ENCODE measurements at regions not wholly inside any gene's neighbourhood (a gene's known extent, or its start where the extent isn't known, plus 50 kb on each side); places are given as distances from the start of the nearest gene placed in this dataset.

DNA sequence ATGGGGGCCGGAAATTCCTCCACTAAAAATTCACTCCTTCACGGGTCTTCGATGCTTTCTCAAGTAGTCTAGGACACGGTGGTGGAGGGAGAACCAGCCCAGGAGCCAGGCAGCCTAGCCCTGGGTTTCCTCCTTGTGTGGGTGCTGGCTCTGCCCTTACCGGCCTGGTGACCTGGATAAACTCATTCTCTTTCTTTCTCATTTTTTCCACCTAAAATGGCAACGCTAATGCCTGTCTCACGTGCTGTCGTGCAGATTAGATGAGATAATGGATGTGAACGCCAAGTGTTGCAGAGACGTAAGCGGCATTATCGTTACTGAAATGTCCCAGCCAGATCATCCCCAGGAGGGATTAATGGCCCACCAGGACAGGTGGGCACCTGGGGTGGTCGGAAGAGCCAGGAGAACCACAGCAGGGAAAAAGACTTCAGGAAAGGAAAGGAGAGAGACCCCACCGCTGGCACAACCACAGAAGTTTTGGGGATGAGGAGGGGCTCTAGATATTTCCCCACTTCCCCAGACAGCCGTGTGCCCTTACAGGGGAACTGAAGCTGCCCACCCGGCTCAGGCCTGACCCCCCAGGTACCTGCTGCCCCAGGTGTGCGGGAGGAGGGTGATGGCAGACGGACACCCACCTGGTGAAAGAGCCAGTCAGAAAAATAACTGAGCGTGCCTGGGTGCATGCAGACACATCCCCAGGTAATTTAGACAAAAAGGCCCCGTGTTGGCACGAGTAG, 100.8 kb upstream of the ASAP2 start:
- no peak for TF ChIP-seq POLR2A (IDR thresholded peaks at IDR 0.05; ENCODE audit: low read length)
- TF ChIP-seq GATA1 (IDR thresholded peaks at IDR 0.05; ENCODE audit: low read depth, low read length) = no peak
- peak in 1 of 2 experiments; percentile 32 for DNase-seq

DNA sequence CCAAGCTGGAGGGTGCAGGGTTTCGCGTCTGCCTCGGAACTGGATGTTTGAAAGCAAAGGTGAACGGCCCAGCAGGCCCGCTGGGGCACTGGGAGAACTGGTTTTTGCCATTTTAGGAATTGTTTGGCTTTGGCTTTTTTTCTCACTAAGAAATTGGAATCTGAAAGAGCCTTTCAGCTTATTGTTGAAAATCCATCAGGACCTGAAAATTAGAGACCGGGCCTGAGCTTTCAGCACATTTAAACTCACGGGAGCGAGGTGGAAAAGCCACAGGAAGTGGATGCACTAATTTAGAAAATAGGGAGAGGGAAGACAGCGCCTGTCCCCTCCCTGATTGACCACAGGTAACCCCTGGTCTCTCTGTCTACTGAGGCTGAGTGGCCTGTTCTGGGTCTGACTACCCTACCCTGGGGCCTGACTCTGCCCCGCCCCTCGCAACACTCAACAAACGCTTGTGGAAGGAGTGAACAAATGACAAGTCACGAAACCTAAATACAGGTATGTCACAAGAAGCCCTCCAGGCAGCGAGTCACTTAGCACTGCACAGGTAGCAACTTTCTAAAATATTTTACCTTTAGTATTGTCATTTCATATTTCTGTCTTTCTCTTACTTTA, 100.3 kb upstream of the MBOAT2 start:
- DNase-seq = no peak
- no peak for TF ChIP-seq POLR2A (IDR thresholded peaks at IDR 0.05; ENCODE audit: low read length)
- no peak for TF ChIP-seq GATA1 (IDR thresholded peaks at IDR 0.05; ENCODE audit: low read depth, low read length)

DNA sequence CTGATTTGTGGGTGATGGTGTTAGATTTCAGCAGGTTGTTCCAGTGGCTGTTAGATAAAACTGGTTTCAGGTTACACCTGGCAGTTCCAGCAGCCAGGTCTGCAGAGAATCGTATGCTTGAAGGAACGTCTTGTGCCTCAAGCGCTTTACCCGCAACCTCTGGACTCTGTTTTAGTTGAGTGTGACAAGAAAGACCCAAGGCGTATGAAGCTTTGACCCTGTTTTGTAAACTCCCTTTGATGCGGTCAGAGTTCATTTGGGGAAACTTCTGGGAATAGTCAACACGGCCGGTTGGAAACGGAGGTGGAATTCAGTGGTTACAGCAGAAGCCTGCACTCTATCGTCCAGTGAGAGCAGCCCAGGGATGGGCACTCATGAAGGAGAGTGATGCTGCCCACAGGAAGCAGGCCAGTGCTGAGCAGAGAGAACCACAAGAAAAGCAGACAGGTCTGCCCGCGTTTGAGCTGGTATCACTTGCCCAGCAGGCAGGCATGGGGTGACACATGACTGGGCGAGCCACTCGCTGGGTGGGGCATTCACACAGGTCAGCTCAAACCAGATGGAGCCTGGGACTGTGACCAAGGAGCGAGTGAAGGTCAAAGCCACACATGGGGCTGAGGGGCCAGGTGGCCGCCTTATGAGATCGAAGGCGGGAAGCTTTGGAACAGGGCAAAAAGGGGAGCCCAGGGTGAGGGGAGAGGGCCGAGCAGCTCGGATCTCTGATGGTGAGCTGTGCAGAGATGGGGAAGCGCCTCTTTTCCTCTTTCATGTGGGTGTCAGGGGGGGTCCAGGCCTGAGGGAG, 99.6 kb upstream of the MBOAT2 start:
- no peak for TF ChIP-seq GATA1 (IDR thresholded peaks at IDR 0.05; ENCODE audit: low read depth, low read length)
- TF ChIP-seq POLR2A (IDR thresholded peaks at IDR 0.05; ENCODE audit: low read length) = no peak
- DNase-seq = no peak

DNA sequence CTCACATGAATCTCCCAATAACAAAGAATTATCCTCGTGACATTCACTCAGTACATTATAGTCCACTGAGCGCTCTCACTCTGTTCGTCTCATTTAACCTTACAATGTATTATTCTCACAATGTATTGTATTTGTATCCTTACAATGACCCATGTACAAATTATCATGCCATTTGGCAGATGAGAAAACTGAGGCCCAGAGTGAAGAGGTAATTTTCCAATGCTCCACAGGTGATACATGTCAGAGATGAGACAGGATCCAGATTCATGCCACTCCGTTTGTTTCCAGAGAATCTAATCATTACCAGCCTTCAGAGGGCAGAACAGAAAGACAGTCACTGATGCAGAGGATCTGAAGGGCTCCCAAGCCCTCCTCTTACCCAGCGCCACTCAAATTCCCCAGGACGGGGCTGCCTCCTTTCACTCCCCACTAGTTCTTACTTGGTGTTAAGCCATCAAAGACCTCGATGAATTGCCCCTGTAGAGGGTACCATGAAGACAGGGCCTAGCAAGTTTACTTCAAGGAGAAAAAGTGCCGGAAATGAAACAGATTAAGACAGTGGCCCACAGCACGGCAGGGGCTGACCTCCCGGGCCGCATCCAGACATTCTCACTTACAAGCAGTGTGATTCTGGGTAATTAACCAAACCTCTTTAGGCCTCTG, 98.4 kb upstream of the MBOAT2 start:
- DNase-seq = no peak
- TF ChIP-seq GATA1 (IDR thresholded peaks at IDR 0.05; ENCODE audit: low read depth, low read length) = no peak
- no peak for TF ChIP-seq POLR2A (IDR thresholded peaks at IDR 0.05; ENCODE audit: low read length)

DNA sequence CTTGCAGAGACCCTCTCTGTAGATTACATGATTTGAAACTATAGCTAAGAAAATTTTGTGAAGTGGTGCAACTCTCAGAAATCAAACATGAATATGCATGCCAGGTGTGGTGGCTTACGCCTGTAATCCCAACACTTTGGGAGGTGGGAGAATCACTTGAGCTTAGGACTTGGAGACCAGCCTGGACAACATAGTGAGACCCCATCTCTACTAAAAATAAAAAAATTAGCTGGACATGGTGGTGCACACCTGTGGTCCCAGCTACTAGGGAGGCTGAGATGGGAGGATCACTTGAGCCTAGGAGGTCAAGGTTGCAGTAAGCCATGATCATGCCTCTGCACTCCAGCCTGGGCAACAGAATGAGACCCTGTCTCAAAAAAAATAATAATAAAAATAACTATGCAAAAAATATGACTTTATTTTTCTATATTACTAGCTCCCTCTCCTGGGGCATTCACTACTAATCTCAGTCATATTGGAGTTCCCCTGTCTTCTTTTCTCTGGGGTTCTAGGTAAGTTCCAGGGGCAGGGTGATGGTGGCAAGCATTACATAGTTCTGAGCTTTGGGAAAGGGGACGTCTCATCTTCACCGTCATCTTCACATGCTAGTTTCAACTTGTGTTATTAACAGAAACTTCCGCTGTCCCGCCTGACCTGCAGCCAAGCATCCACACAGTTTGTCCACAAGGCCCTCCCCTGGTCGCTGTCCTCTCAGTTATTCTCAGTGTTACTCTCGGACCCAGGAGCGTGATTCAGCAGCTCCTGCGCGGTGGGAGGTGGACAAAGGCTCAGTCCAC, 96.8 kb upstream of the MBOAT2 start:
- TF ChIP-seq POLR2A (IDR thresholded peaks at IDR 0.05; ENCODE audit: low read length) (no peak), GATA1 (IDR thresholded peaks at IDR 0.05; ENCODE audit: low read depth, low read length) (no peak)

DNA sequence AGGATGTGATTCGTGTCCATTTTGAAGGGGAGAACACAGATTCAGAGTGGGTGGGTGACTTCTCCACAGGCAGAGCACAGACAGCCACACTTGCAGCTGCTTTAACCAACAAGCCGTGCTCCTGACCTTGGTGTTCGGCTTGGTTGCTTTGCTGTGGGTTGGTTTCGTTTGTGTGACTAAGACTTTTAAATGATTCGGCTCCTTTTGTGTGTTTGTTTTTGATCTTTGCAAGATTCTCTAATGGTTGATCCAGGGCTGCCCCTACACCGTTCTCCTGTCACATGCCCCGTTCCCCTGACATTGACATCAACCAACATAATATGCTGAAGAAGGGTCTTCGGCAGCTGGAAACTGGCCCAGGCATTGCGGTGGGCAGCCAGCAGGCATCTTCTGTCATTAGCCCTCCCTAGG, 95.9 kb upstream of the MBOAT2 start:
- no peak for DNase-seq
- TF ChIP-seq GATA1 (IDR thresholded peaks at IDR 0.05; ENCODE audit: low read depth, low read length) (no peak), POLR2A (IDR thresholded peaks at IDR 0.05; ENCODE audit: low read length) (no peak)

More for the DNA sequence above, 96.8 kb upstream of the MBOAT2 start:
- no peak for DNase-seq

DNA sequence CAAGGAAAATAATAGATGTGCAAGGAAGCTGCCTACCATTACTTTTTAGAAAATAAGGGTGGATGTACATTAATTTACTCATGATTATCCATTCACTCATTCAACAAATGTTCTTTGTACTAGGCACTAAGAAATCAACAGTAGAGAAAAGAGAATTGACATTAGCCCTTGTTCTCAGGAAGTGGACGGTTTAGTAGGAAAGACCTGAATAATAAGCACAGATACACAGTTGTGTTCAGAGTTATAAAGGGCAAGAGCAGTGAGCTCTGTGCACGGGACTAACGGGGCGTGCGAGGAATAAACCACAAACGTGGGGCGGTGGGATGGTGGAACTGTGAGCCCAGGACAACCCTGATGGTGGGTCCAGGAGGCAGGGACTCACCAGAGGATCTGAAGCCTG, 94.4 kb upstream of the MBOAT2 start:
- DNase-seq = no peak
- TF ChIP-seq POLR2A (IDR thresholded peaks at IDR 0.05; ENCODE audit: low read length) = no peak

DNA sequence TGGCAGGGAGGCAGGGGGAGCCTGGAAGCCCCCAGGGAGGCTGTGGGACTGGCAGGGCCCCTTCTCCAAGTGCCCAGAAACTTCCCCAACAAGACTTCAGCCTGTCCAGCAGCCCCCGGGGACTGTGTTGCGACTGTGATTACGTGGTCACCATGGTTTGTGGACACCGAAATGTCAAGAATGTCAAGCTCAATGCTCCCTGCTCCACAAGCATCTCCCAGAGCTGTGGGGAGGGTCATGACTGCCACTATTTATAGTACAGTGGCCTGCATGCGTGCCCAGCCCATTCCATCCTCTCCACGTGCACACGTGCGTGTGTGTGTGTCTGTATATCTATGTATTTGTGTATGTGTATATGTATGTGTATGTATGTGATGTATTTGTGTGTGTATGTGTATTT, 93.8 kb upstream of the MBOAT2 start:
- TF ChIP-seq POLR2A (IDR thresholded peaks at IDR 0.05; ENCODE audit: low read length) = no peak
- DNase-seq = no peak

DNA sequence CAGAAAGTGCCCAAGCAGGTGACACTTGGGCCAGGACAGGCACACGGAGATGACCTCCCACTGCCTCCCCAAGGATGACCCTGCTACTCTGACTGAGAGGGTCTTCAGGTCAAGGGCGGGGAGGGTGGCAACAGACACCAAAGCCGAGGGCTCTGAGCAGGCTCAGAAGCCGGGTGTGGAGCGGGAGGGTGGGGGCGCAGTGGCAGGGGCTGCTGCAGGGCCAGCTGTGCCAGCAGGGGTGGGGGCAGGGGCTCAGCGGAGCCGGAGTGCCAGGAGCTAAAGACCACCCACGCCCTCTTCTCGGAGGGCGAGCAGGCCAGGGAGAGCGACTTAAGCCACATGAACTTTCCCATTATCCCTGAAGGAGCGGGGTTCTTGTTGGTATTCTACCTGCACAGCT, 93.3 kb upstream of the MBOAT2 start:
- no peak for DNase-seq
- no peak for TF ChIP-seq POLR2A (IDR thresholded peaks at IDR 0.05; ENCODE audit: low read length)
- TF ChIP-seq GATA1 (IDR thresholded peaks at IDR 0.05; ENCODE audit: low read depth, low read length) = no peak

DNA sequence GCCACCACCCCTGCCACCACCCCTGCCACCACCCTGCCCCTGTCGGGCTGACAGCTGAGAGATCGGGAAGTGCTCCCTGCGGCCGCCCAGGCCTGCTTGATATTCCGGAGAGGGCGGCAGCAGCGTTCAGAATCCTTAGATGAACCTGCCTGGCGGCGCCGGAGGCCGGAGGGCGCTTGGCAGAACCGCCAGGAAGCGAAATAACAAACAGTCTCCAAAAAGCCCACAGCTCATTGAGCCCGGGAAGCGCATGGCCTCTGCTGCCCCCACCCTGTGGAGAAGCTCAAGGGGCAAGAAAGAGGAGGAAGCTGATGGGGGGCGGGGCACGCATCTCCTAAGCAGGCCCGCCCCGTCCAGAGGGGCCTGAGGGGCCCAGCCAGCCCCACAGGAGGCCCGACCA, 92.2 kb upstream of the MBOAT2 start:
- DNase-seq = peak; percentile 63 to 70
- no peak for TF ChIP-seq GATA1 (IDR thresholded peaks at IDR 0.05; ENCODE audit: low read depth, low read length)
- TF ChIP-seq POLR2A (IDR thresholded peaks at IDR 0.05; ENCODE audit: low read length) = no peak

DNA sequence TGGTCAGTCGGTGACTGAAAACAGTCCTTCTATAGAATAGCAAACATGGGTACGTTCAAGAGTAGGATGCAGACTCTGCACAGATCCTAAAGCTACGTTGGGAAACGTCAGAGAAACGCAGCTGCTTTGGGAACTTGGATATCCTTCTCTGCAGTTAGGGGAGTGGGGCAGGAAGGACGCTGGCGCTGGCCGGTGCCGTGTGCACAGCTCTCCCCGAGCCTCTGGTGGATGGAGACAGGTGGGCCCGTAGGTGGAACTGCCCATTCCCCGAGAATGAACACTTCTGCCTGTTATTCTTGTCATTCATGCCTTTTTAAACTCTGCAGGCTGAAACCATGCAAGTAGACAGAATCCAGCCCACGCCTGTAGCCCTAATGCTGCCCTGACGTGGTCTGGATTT, 91.7 kb upstream of the MBOAT2 start:
- TF ChIP-seq GATA1 (IDR thresholded peaks at IDR 0.05; ENCODE audit: low read depth, low read length) (no peak), POLR2A (IDR thresholded peaks at IDR 0.05; ENCODE audit: low read length) (no peak)
- no peak for DNase-seq

DNA sequence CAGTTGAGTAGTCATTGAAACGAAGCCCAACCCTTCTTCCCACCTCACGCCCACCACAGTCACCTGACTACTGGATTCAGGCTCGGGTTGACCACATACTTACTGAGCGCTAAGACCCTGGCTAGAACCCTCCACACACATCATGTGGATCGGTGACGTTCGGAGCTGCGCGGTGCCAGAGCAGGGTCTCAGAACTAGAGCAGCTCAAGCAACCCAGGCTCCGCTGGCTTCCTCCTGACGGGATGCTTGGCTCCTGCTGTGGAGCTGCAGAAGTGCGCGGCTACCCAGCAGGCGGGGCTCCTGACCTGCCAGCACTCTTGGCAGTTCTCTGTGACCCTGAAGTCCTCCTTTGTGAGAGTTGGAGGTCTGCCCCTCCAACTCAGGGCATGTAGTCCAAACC, 90.6 kb upstream of the MBOAT2 start:
- DNase-seq = no peak
- TF ChIP-seq GATA1 (IDR thresholded peaks at IDR 0.05; ENCODE audit: low read depth, low read length) (no peak), POLR2A (IDR thresholded peaks at IDR 0.05; ENCODE audit: low read length) (no peak)

DNA sequence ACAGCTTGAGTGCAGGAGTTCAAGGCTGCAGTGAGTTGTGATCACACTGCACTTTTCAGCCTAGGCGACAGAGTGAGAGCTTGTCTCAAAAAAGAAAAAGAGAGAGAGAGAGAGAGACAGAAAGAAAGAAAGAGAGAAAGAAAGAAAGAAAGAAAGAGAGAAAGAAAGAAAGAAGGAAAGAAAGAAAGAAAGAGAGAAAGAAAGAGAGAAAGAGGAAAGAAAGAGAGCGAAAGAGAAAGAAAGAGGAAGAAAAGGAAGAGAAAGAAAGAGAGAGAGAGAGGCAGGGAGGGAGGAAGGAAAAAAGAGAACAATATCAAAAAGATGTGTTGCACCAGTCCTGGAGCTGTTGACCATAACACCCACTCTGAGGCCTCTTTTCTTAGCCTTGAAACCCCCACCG, 89.8 kb upstream of the MBOAT2 start:
- TF ChIP-seq POLR2A (IDR thresholded peaks at IDR 0.05; ENCODE audit: low read length) (no peak), GATA1 (IDR thresholded peaks at IDR 0.05; ENCODE audit: low read depth, low read length) (no peak)
- DNase-seq = no peak

Data from erythroblast (primary cell).